ENCODE measurements at regions not wholly inside any gene's neighbourhood (a gene's known extent, or its start where the extent isn't known, plus 50 kb on each side); places are given as distances from the start of the nearest gene placed in this dataset.
A peak's percentile ranks its signal among the peaks of the same experiment; 100 is the strongest.
"Not testable (repeated sequence)": the region's sequence is repeated elsewhere in the genome, so short reads cannot be mapped to it uniquely, and the experiment has no call there.

DNA sequence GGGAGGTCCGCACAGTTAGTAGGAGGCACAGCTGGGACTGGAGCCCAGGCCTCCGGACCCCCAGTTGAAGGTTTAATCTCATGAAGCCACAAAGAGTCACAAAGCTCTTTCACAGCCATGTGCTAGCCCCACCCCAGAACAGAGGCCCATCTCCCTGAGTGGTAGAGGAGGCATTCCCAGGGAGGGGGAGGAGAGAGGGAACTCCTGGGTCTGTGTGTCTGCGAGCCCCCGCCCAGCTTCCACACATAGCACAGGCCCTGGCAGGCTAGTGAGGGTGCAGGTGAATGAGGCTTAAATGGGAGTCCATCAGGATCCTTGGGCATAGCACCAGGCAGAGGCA is 197.8 kb downstream of the MATN1 start:
- peak overlapping the region; percentile 10 for H3K9ac ChIP-seq (ENCODE audit: control insufficient read depth, extremely low read depth, insufficient read depth, low read length)
- no peaks in the 10 kb centered on the region for H4K20me1 ChIP-seq (ENCODE audit: control insufficient read depth, extremely low read depth, insufficient read depth, low read length)
- no peaks in the 10 kb centered on the region for H3K36me3 ChIP-seq (ENCODE audit: control insufficient read depth in 2 of 2, extremely low read depth in 1 of 2, insufficient read depth in 2 of 2, low read length in 2 of 2)
- H3K79me2 ChIP-seq (ENCODE audit: control insufficient read depth, insufficient read depth, low read length): no peaks in the 10 kb centered on the region
- H2AFZ ChIP-seq (ENCODE audit: control insufficient read depth, low read length): no peak overlapping the region
- dilution Hi-C loops (cut with MboI; ENCODE audit: extremely low pct_ligation_motif_present, low sequenced_read_pairs): no loop called here
- no peak for FAIRE-seq
- no peaks in the 10 kb centered on the region for H3K27me3 ChIP-seq (ENCODE audit: control insufficient read depth, extremely low read depth, insufficient read depth, low read length)
- peaks cover 51% of the 10 kb centered on the region for H3K4me1 ChIP-seq (ENCODE audit: control insufficient read depth, extremely low read depth, insufficient read depth, low read length)
- no peak overlapping the region for H3K27ac ChIP-seq (ENCODE audit: control insufficient read depth, insufficient read depth, low read length)
- H3K4me2 ChIP-seq (ENCODE audit: control insufficient read depth, extremely low read depth, insufficient read depth, low read depth, low read length): no peak overlapping the region
- H3K9me3 ChIP-seq (ENCODE audit: control insufficient read depth, low read depth, low read length): no peaks in the 10 kb centered on the region
- H3K4me3 ChIP-seq (ENCODE audit: control insufficient read depth in 2 of 3, extremely low read depth in 1 of 3, insufficient read depth in 2 of 3, low read depth in 1 of 3, low read length in 3 of 3): peak overlapping the region in 1 of 3 experiments; percentile 1
- DNase-seq (ENCODE audit: low read depth, low spot score): no peak
- H3K9me1 ChIP-seq (ENCODE audit: control insufficient read depth, extremely low read depth, insufficient read depth, low read length): peaks cover 2% of the 10 kb centered on the region
- TF ChIP-seq, protein P1, sequence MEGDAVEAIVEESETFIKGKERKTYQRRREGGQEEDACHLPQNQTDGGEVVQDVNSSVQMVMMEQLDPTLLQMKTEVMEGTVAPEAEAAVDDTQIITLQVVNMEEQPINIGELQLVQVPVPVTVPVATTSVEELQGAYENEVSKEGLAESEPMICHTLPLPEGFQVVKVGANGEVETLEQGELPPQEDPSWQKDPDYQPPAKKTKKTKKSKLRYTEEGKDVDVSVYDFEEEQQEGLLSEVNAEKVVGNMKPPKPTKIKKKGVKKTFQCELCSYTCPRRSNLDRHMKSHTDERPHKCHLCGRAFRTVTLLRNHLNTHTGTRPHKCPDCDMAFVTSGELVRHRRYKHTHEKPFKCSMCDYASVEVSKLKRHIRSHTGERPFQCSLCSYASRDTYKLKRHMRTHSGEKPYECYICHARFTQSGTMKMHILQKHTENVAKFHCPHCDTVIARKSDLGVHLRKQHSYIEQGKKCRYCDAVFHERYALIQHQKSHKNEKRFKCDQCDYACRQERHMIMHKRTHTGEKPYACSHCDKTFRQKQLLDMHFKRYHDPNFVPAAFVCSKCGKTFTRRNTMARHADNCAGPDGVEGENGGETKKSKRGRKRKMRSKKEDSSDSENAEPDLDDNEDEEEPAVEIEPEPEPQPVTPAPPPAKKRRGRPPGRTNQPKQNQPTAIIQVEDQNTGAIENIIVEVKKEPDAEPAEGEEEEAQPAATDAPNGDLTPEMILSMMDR (optimal IDR thresholded peaks at IDR 0.05 in 1 of 3, IDR thresholded peaks at IDR 0.05 in 1 of 3, conservative IDR thresholded peaks at IDR 0.05 in 1 of 3; ENCODE audit: extremely low read depth in 1 of 3, insufficient read depth in 2 of 3, low read length in 3 of 3): no peak
- TF ChIP-seq EZH2 (IDR thresholded peaks at IDR 0.05; ENCODE audit: low read length): no peak

DNA sequence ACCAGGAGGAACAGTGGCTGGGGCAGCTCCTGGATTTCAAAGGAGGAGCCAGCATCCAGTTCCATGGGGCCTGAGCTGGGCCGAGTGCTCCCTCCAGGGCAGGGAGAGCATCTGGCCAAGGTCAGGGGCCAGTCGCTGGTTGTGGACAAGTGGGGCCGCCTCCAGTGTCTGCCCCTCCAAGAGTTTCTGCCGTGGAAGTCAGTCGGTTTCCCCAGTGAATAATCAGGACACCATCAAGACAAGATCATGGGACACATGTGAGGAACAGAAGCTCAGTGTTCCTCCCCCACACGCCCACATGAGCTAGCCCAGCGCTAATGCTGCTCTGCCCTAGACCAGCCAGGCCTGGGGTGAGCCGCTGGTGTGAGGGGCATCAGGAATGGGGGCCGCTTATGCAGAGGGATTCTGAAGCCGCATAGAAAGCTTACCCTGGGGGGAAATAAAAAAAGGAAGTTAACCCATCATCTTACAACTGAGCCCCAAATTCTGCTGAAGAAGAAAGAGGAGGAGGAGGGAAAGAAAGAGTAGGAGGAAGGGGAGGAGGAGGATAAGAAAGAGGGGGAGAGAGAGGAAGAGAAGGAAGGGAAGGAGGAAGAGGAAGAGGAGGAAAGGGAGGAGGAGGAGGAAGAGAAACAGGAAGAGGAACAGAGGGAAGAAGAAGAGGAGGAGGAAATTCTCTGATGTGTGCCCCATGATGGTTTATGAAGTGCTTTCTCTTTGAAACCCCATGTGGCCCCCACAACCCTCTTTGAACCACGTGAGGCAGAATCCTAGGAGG is 198.4 kb downstream of the MATN1 start:
- H3K9me3 ChIP-seq (ENCODE audit: control insufficient read depth, low read depth, low read length): no peaks in the 10 kb centered on the region
- DNase-seq (ENCODE audit: low read depth, low spot score): no peak
- no peak for FAIRE-seq
- no peak overlapping the region for H2AFZ ChIP-seq (ENCODE audit: control insufficient read depth, low read length)
- H3K4me2 ChIP-seq (ENCODE audit: control insufficient read depth, extremely low read depth, insufficient read depth, low read depth, low read length): no peak overlapping the region
- dilution Hi-C loops (cut with MboI; ENCODE audit: extremely low pct_ligation_motif_present, low sequenced_read_pairs): no loop called here
- no peak overlapping the region for H3K4me3 ChIP-seq (ENCODE audit: control insufficient read depth in 2 of 3, extremely low read depth in 1 of 3, insufficient read depth in 2 of 3, low read depth in 1 of 3, low read length in 3 of 3)
- no peak overlapping the region for H3K9ac ChIP-seq (ENCODE audit: control insufficient read depth, extremely low read depth, insufficient read depth, low read length)
- H3K79me2 ChIP-seq (ENCODE audit: control insufficient read depth, insufficient read depth, low read length): no peaks in the 10 kb centered on the region
- H3K9me1 ChIP-seq (ENCODE audit: control insufficient read depth, extremely low read depth, insufficient read depth, low read length): peaks cover 2% of the 10 kb centered on the region
- H4K20me1 ChIP-seq (ENCODE audit: control insufficient read depth, extremely low read depth, insufficient read depth, low read length): no peaks in the 10 kb centered on the region
- H3K27ac ChIP-seq (ENCODE audit: control insufficient read depth, insufficient read depth, low read length): no peak overlapping the region
- no peaks in the 10 kb centered on the region for H3K27me3 ChIP-seq (ENCODE audit: control insufficient read depth, extremely low read depth, insufficient read depth, low read length)
- no peaks in the 10 kb centered on the region for H3K36me3 ChIP-seq (ENCODE audit: control insufficient read depth in 2 of 2, extremely low read depth in 1 of 2, insufficient read depth in 2 of 2, low read length in 2 of 2)
- no peak for TF ChIP-seq EZH2 (IDR thresholded peaks at IDR 0.05; ENCODE audit: low read length)
- TF ChIP-seq, protein P1 (optimal IDR thresholded peaks at IDR 0.05 in 1 of 3, IDR thresholded peaks at IDR 0.05 in 1 of 3, conservative IDR thresholded peaks at IDR 0.05 in 1 of 3; ENCODE audit: extremely low read depth in 1 of 3, insufficient read depth in 2 of 3, low read length in 3 of 3): no peak
- peaks cover 55% of the 10 kb centered on the region for H3K4me1 ChIP-seq (ENCODE audit: control insufficient read depth, extremely low read depth, insufficient read depth, low read length)

DNA sequence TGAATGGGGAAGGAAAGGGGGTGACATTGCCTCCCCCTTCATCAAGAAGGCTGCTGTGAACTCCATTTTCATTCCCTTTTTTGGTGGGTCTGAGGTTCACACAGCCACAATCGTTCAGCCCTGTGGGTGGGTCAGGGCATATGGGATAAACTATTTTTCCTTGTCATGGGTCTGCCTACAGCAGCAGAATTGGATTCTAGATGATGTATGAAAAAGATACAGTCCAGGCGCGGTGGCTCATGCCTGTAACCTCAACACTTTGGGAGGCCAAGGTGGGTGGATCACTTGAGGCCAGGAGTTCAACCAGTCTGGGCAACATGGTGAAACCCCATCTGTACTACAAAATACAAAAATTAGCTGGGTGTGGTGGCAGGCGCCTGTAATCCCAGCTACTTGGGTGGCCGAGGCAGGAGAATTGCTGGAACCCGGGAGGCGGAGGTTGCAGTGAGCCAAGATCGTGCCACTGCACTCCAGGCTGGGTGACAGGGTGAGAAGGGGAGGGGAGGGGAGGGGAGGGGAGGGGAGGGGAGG is 199.3 kb downstream of the MATN1 start:
- H3K4me3 ChIP-seq (ENCODE audit: control insufficient read depth in 2 of 3, extremely low read depth in 1 of 3, insufficient read depth in 2 of 3, low read depth in 1 of 3, low read length in 3 of 3); dilution Hi-C loops (cut with MboI; ENCODE audit: extremely low pct_ligation_motif_present, low sequenced_read_pairs); H3K9me1 ChIP-seq (ENCODE audit: control insufficient read depth, extremely low read depth, insufficient read depth, low read length); H2AFZ ChIP-seq (ENCODE audit: control insufficient read depth, low read length); H3K9ac ChIP-seq (ENCODE audit: control insufficient read depth, extremely low read depth, insufficient read depth, low read length); H4K20me1 ChIP-seq (ENCODE audit: control insufficient read depth, extremely low read depth, insufficient read depth, low read length); H3K27ac ChIP-seq (ENCODE audit: control insufficient read depth, insufficient read depth, low read length); H3K27me3 ChIP-seq (ENCODE audit: control insufficient read depth, extremely low read depth, insufficient read depth, low read length); FAIRE-seq; H3K9me3 ChIP-seq (ENCODE audit: control insufficient read depth, low read depth, low read length); DNase-seq (ENCODE audit: low read depth, low spot score); H3K79me2 ChIP-seq (ENCODE audit: control insufficient read depth, insufficient read depth, low read length); H3K36me3 ChIP-seq (ENCODE audit: control insufficient read depth in 2 of 2, extremely low read depth in 1 of 2, insufficient read depth in 2 of 2, low read length in 2 of 2): not testable (repeated sequence)
- peak overlapping the region; percentile 35 for H3K4me2 ChIP-seq (ENCODE audit: control insufficient read depth, extremely low read depth, insufficient read depth, low read depth, low read length)
- peaks cover 55% of the 10 kb centered on the region for H3K4me1 ChIP-seq (ENCODE audit: control insufficient read depth, extremely low read depth, insufficient read depth, low read length)

Data from keratinocyte (primary cell).